NCI-H2196 treated with DMSO at 0.1 percent for 48 hours (cell line): ENCODE measurements at regions not wholly inside any gene's neighbourhood (a gene's known extent, or its start where the extent isn't known, plus 50 kb on each side); places are given as distances from the start of the nearest gene placed in this dataset.

Experiments
- DNase-seq: peaks from one replicate; lab custom pipeline; 2025; ENCODE audit not compliant: unreplicated experiment; lab: John Stamatoyannopoulos, UW

DNA sequence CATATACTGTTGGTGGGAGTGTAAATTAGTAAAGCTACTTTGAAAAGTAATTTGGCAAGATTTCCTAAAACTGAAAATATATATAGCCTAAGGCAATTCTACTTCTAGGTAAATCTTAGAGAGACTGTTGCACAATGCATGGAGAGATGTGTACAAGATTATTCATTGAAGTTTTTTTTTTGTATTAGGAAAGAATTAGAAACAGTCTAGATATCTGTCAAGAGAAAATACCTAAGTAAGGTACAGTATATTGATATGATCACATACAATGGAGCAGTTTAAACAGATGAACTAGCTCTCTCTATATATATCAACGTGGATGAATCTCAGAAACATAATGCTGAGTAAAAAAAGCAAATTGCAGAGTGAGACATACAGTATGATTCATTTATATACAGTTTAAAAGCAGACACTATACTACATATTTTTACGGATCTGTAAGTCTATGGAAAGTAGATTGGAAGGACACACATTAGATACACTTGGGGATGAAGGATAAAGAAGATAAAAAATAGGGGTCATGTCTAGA lies 59.3 kb upstream of the ACVR1 start:
- DNase-seq = no peak

DNA sequence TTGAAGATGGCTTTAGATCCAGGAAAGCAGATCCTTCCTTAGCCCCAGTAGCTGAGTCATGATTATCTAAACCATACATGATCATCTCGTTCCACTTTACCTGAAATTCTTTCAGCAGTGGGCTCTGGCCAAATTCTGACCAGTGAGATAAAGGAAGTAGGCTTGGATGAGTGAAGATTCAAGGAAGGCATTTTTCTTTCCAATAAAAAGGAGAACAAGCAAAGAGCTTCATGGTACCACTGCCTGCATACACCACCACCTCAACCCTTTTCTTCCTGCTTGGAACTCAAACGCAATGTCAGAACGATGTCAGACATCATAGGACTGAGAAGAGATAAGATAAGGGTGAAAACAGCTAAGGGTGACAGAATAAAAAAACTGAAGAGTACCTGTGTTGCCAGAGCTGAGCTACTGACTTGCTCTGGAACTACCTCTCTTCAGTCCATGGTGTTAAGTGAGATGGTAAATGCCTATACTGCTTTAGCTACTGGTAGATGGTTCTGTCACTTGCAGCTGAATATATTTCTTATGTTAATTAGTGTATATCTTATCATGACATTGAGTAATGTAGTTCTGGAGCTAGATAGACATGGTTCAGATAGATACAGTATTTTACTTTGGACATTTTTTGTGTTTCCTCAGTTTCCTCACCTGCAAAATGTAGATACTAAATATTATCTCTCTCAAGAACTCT lies 58.7 kb upstream of the ACVR1 start:
- no peak for DNase-seq

DNA sequence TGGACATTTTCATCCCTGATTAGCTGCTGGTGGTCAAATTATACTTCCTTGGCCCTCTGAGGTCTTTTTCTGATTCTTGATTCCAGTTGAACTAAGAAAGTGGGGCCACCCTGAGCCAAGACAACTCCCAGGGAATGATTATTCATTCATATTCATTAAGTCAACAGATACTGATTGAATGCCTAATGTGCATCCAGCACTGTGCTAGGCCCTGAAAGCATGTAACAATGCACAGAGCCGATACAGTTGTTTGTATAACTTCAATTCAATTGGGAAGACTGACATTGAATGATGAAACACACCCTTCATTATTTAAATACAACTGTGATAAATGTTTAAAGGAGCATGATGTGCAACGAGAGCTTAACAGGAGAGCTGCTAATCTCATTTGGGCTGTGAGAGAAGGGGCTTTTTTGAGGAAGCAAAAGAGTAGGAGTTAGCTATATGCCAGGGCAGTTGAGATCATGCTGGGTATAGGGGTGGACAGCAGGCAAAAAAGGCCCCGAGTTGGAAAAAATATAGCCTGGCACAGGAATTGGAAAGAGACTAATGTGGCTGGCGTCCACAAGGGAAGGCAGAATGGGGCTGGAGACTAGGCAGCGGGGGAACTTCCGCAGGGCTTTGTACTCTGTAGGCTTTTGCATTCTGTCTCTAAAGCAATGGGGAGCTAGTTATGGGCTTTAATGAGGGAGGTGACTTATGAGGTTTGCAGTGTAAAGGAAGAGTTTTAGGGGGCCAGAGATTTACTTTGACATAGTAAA lies 57.2 kb upstream of the ACVR1 start:
- DNase-seq = no peak

DNA sequence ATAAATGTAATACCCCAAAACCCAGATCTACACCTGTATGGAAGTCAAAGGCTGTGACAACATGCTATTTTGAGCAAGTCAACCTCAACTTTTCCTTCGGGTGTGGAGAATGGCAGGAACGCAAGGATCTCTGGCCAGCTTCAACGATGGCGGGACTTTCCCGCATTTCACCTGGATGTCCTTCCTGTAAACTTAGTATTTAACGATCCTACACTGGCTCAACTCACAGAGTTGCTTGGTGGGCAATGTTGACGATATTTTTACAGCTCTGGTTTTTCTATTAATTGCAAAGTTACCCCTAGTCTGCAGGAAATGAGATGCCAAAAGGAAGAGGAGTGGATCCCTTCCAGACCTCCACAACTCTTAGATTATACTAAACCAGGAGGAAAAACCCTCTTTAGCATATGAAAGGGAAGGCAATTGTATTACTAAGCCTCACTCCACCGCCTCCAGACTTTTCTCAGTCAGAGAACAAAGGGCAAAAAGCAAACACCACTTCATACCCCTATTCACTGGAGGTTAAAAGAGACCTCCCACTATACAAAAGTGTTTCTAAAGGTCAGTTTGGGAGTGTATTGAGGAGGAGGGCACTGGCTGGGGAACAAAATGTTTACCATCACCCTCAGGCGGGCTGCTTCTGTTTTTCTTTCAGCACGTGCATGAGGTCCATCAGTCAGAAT lies 56.5 kb upstream of the ACVR1 start:
- no peak for DNase-seq

DNA sequence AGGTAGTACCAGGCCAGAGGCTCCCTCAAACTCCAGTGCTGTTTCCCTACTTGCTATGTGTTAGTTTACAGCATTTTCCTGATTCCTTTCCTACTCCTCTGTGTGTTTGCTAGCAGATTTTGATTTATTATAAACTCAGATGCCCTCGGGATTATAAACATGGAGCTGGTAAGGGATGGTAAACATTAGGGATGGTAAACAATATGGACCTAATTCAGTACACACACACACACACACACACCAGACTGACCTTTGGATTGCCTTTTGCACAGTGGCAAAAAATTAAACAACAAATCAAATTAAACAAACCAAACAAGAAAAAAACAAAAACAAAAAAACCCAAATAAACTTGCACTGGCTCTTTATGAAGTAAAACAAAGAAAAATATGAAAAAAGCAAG lies 55.4 kb upstream of the ACVR1 start:
- no peak for DNase-seq

DNA sequence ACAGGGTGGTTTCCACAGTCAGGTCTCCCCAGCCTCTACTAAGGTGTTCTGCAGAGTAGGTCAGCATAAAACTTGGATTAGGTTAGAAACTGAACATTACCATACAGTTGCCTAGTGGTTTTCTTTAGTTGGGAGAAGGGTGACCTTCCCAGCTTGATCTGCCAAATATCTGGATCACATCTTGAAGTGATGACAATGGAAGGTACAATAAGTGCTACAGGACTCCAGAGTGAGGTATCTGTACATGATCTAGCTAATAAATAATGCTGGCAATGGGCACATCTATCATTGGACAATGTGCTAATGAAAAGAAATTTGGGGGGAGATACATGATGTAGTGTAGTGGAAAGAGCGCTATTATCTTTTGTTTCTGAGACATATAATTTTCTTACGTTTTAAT lies 54.6 kb upstream of the ACVR1 start:
- DNase-seq = no peak

DNA sequence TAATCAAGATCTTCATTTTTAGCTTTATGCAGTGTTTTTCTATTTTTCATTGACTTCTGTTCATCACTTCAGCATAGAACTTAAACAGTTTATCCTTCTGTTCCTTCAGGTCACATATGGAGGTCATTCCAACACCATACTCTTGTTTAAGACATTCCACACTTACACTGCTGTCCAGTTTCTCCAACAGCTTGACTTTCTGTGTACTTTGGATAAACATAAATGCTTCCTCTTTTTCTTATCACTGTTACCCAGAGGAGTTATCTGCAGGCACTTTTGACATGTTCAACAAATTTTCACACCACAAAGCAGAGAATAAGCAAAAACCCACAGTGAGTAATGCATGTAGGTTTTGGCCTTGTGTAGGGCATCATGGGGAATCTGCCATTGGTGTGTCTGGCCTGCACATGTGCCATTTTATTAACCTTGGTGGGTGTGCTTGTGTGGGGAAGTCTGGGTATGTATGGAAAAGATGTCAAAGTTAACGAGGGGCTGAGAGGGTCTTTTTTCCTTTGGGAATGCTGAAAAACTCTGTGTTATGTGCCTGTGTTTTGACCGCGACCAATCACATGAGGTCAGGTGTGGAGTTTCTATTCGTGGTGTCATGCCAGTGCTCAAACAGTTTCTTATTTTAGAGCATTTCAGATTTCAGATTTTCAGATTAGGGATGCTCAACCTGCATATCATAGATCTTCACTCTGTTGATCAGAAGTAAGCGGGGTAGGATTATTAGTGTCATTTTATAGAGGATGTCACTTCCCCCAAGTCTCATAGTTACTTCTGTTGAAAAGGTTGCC lies 53.9 kb upstream of the ACVR1 start:
- no peak for DNase-seq

DNA sequence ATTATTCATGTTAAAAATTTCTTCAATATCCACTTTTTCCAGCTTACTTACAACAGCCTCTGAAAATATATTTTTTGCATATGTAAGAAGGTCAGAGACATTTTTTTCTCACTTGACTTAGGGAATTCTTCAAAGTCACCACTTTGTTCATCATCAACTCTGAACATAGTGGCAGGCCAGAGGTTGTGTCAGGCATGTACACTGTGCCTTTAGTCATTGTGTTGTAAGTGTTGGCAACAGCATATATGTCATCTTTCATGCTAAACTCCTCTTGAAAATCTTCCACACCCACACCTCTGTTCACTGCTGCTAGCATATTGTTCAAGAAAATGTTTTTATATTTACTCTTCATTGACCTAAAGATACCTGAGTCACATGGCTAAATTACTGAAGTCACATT lies 52.2 kb upstream of the ACVR1 start:
- DNase-seq = no peak

DNA sequence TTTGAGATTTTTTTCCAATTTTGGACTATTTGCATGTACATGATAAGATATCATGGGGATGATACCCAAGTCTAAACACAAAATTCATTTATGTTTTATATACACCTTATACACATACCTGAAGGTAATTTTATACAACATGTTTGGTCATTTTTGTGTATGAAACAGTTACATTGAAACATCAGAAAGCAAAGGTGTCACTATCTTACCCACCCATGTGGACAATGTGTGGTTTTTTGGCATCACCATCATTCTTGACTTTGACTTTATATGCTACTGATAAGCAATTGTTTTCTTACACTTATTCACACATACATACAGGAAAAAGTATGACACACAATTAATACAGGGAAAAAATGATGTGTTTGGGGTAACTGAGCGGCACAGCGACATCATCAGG lies 51.0 kb upstream of the ACVR1 start:
- DNase-seq = no peak
